H1 (cell line): ENCODE measurements at regions not wholly inside any gene's neighbourhood (a gene's known extent, or its start where the extent isn't known, plus 50 kb on each side); places are given as distances from the start of the nearest gene placed in this dataset.

Experiments used
- ASH2L ChIP-seq: fragments of 200-600, 300-600 bp; sonication (generic); IDR thresholded peaks from one replicate; pipeline ENCODE4 v1.7.1; 2017; ENCODE audit warnings: low read length
- ATF3 ChIP-seq: IDR thresholded peaks from 2 replicates; pipeline ENCODE4 v1.6.1; 2011; ENCODE audit warnings: low read depth, mild to moderate bottlenecking, low read length; ENCODE audit not compliant: insufficient read depth
- BRCA1 ChIP-seq: IDR thresholded peaks from 2 replicates; pipeline ENCODE4 v1.6.1; 2012; ENCODE audit warnings: low read depth, low read length, improper control_type of control experiment
- CEBPB ChIP-seq: IDR thresholded peaks from 2 replicates; pipeline ENCODE4 v1.6.1; 2012; ENCODE audit warnings: low read depth, low read length
- CTCF ChIP-seq, 3 experiments: IDR thresholded peaks; 1 replicate in 2 of 3; 2 replicates in 1 of 3; pipeline versions ENCODE4 v1.5.1 to v1.6.1; 2011; ENCODE audit warnings: low read length in 3 of 3, mild to moderate bottlenecking in 3 of 3, inconsistent platforms in 2 of 3, low read depth in 1 of 3, moderate library complexity in 1 of 3; ENCODE audit not compliant: insufficient read depth in 1 of 3; ENCODE audit errors: control extremely low read depth in 1 of 3
- E2F6 ChIP-seq: IDR thresholded peaks from 2 replicates; pipeline ENCODE4 v1.6.1; 2012; ENCODE audit warnings: inconsistent platforms
- EZH2 ChIP-seq: fragments of 200-600 bp; sonication (generic); IDR thresholded peaks from 2 replicates; pipeline ENCODE4 v1.7.1; 2012; ENCODE audit warnings: low read depth, mild to moderate bottlenecking, moderate library complexity, low read length, inconsistent platforms; ENCODE audit not compliant: severe bottlenecking
- GABPA ChIP-seq: IDR thresholded peaks from 2 replicates; pipeline ENCODE4 v1.6.1; 2011; ENCODE audit warnings: mild to moderate bottlenecking, low read length, moderate library complexity, borderline replicate concordance; ENCODE audit not compliant: insufficient read depth
- MAX ChIP-seq: IDR thresholded peaks from 2 replicates; pipeline ENCODE4 v1.6.1; 2012; ENCODE audit warnings: inconsistent platforms
- POLR2A ChIP-seq, 2 experiments: IDR thresholded peaks; 1 replicate in 1 of 2; 2 replicates in 1 of 2; pipeline ENCODE4 v1.6.1; 2011; ENCODE audit warnings: low read depth in 2 of 2, low read length in 2 of 2, mild to moderate bottlenecking in 2 of 2; ENCODE audit errors: control extremely low read depth in 1 of 2
- SUZ12 ChIP-seq: fragments of 200-600 bp; sonication (generic); IDR thresholded peaks from 2 replicates; pipeline ENCODE4 v1.6.1; 2012; ENCODE audit warnings: mild to moderate bottlenecking, inconsistent platforms, low read length, moderate library complexity, mixed read lengths
- USF2 ChIP-seq: IDR thresholded peaks from 2 replicates; pipeline ENCODE4 v1.6.1; 2011; ENCODE audit warnings: low read length, improper control_type of control experiment

GRCh38 chr11:25566298-25567200 lies 765.4 kb upstream of the ANO3 start:
- TF ChIP-seq SUZ12 (no peak), USF2 (no peak), CTCF (IDR thresholded peaks at IDR 0.05; ENCODE audit: control extremely low read depth in 1 of 3, insufficient read depth in 1 of 3, low read depth in 1 of 3, low read length in 3 of 3) (no peak), POLR2A (IDR thresholded peaks at IDR 0.05; ENCODE audit: control extremely low read depth in 1 of 2, low read depth in 2 of 2, low read length in 2 of 2) (no peak), MAX (no peak), ASH2L (no peak), ATF3 (no peak), CEBPB (no peak), GABPA (no peak), EZH2 (no peak), E2F6 (no peak), BRCA1 (no peak)
